Neural crest cell (in vitro differentiated cells): ENCODE measurements at regions not wholly inside any gene's neighbourhood (a gene's known extent, or its start where the extent isn't known, plus 50 kb on each side); places are given as distances from the start of the nearest gene placed in this dataset.

Experiments used
- DNase-seq: peaks from one replicate; pipeline ENCODE4 v3.0.0; 2021; ENCODE audit warnings: low read depth, mixed read lengths, low spot score
- H3K27ac Mint-ChIP-seq: one replicate; pipeline ENCODE4 v1.8.0; 2021; ENCODE audit warnings: mild to moderate bottlenecking, mixed read lengths; ENCODE audit not compliant: unreplicated experiment
- H3K27me3 Mint-ChIP-seq: 2 replicates; pipeline ENCODE4 v1.8.0; 2021; ENCODE audit warnings: low read depth, mild to moderate bottlenecking, mixed read lengths
- H3K36me3 Mint-ChIP-seq: 2 replicates; pipeline ENCODE4 v1.8.0; 2021; ENCODE audit warnings: low read depth, mild to moderate bottlenecking, mixed read lengths
- H3K4me1 Mint-ChIP-seq: 2 replicates; pipeline ENCODE4 v1.8.0; 2021; ENCODE audit warnings: mixed read lengths
- H3K4me3 Mint-ChIP-seq: one replicate; pipeline ENCODE4 v1.8.0; 2021; ENCODE audit warnings: mild to moderate bottlenecking, mixed read lengths
- H3K9me3 Mint-ChIP-seq: 2 replicates; pipeline ENCODE4 v1.8.0; 2021; ENCODE audit warnings: mixed read lengths
- CTCF ChIP-seq: fragments of 200-600 bp; sonication (generic); conservative IDR thresholded peaks from 2 replicates; pipeline ENCODE4 v1.5.0; 2021; ENCODE audit warnings: antibody characterized with exemption, mild to moderate bottlenecking

- H3K27ac Mint-ChIP-seq: peak overlapping the region; percentile 37
- no peak for DNase-seq
- peaks cover 35% of the 10 kb centered on the region for H3K4me1 Mint-ChIP-seq
- H3K9me3 Mint-ChIP-seq: no peaks in the 10 kb centered on the region
- H3K4me3 Mint-ChIP-seq: no peak overlapping the region
- TF ChIP-seq CTCF: no peak
- no peaks in the 10 kb centered on the region for H3K36me3 Mint-ChIP-seq
- H3K27me3 Mint-ChIP-seq: no peaks in the 10 kb centered on the region
These were observed 56.1 kb upstream of the F3 start for GRCh38 chr1:94597701-94598100.

GRCh38 chr1:94596260-94596659 is 54.7 kb upstream of the F3 start:
- DNase-seq: no peak
- Mint-ChIP-seq H3K27ac (no peak overlapping the region), H3K4me3 (no peak overlapping the region), H3K9me3 (no peaks in the 10 kb centered on the region), H3K36me3 (no peaks in the 10 kb centered on the region), H3K4me1 (peaks cover 49% of the 10 kb centered on the region), H3K27me3 (no peaks in the 10 kb centered on the region)
- TF ChIP-seq CTCF: no peak

- TF ChIP-seq CTCF: no peak
- DNase-seq: no peak
- no peaks in the 10 kb centered on the region for H3K36me3 Mint-ChIP-seq
- H3K27me3 Mint-ChIP-seq: no peaks in the 10 kb centered on the region
- H3K4me3 Mint-ChIP-seq: no peak overlapping the region
- H3K27ac Mint-ChIP-seq: no peak overlapping the region
- H3K4me1 Mint-ChIP-seq: peaks cover 55% of the 10 kb centered on the region
- H3K9me3 Mint-ChIP-seq: no peaks in the 10 kb centered on the region
These were observed 54.1 kb upstream of the F3 start for GRCh38 chr1:94595658-94596057.

GRCh38 chr1:94593611-94594010 is 52.1 kb upstream of the F3 start:
- Mint-ChIP-seq H3K36me3 (no peaks in the 10 kb centered on the region), H3K27ac (peak overlapping the region; percentile 78), H3K27me3 (no peaks in the 10 kb centered on the region), H3K9me3 (no peaks in the 10 kb centered on the region), H3K4me3 (no peak overlapping the region), H3K4me1 (peaks cover 69% of the 10 kb centered on the region)
- no peak for DNase-seq
- no peak for TF ChIP-seq CTCF

- H3K4me1 Mint-ChIP-seq: peaks cover 71% of the 10 kb centered on the region
- H3K4me3 Mint-ChIP-seq: peak overlapping the region; percentile 73
- no peaks in the 10 kb centered on the region for H3K36me3 Mint-ChIP-seq
- TF ChIP-seq CTCF: no peak
- H3K27ac Mint-ChIP-seq: peak overlapping the region; percentile 92
- peak; percentile 18 for DNase-seq
- no peaks in the 10 kb centered on the region for H3K27me3 Mint-ChIP-seq
- H3K9me3 Mint-ChIP-seq: no peaks in the 10 kb centered on the region
These were observed 51.0 kb upstream of the F3 start for GRCh38 chr1:94592571-94592920.
